ENCODE measurements at regions not wholly inside any gene's neighbourhood (a gene's known extent, or its start where the extent isn't known, plus 50 kb on each side); places are given as distances from the start of the nearest gene placed in this dataset.
A peak's percentile ranks its signal among the peaks of the same experiment; 100 is the strongest.

GRCh38 chr16:87174061-87174460, 143.1 kb downstream of the C16orf95 start:
- H3K9me3 ChIP-seq = no peaks in the 10 kb centered on the region
- intact Hi-C loops (cut with DNase I; ENCODE audit: low total_unique reads) = no loop called here
- no peaks in the 10 kb centered on the region for H3K36me3 ChIP-seq (ENCODE audit: low read depth, missing control alignments)
- DNase-seq = no peak
- 80% methylated on average over 5 of the region's 5 CpGs; no CpG with 5 or more reads in 1 of the 2 donors for WGBS, 2 donors
- TF ChIP-seq POLR2A (IDR thresholded peaks at IDR 0.05) (no peak), CTCF (IDR thresholded peaks at IDR 0.05) (no peak)
- H3K27ac ChIP-seq = no peak overlapping the region
- no peaks in the 10 kb centered on the region for H3K27me3 ChIP-seq
- no peak overlapping the region for H3K4me3 ChIP-seq
- peaks cover 7% of the 10 kb centered on the region for H3K4me1 ChIP-seq

- TF ChIP-seq CTCF (IDR thresholded peaks at IDR 0.05) (no peak), POLR2A (IDR thresholded peaks at IDR 0.05) (no peak)
- H3K27ac ChIP-seq = no peak overlapping the region
- H3K9me3 ChIP-seq = no peaks in the 10 kb centered on the region
- 96 to 97% methylated on average over 4 to 7 of the region's 7 CpGs for WGBS, 2 donors
- DNase-seq = no peak
- intact Hi-C loops (cut with DNase I; ENCODE audit: low total_unique reads) = no loop called here
- H3K27me3 ChIP-seq = no peaks in the 10 kb centered on the region
- no peaks in the 10 kb centered on the region for H3K36me3 ChIP-seq (ENCODE audit: low read depth, missing control alignments)
- H3K4me1 ChIP-seq = peaks cover 7% of the 10 kb centered on the region
- no peak overlapping the region for H3K4me3 ChIP-seq
These were observed 140.5 kb downstream of the C16orf95 start for GRCh38 chr16:87176735-87177134.

GRCh38 chr16:87177673-87178072, 139.5 kb downstream of the C16orf95 start:
- H3K27ac ChIP-seq = peak overlapping the region; percentile 30 to 31
- no peak overlapping the region for H3K4me3 ChIP-seq
- no peaks in the 10 kb centered on the region for H3K36me3 ChIP-seq (ENCODE audit: low read depth, missing control alignments)
- TF ChIP-seq POLR2A (IDR thresholded peaks at IDR 0.05) (no peak), CTCF (IDR thresholded peaks at IDR 0.05) (no peak)
- no peaks in the 10 kb centered on the region for H3K27me3 ChIP-seq
- no peaks in the 10 kb centered on the region for H3K9me3 ChIP-seq
- DNase-seq = no peak
- H3K4me1 ChIP-seq = peaks cover 7% of the 10 kb centered on the region
- intact Hi-C loops (cut with DNase I; ENCODE audit: low total_unique reads) = no loop called here
- WGBS, 2 donors = 45 to 70% methylated on average over 14 to 15 of the region's 15 CpGs

GRCh38 chr16:87178177-87178863, 138.9 kb downstream of the C16orf95 start:
- no peaks in the 10 kb centered on the region for H3K27me3 ChIP-seq
- H3K27ac ChIP-seq = peak overlapping the region; percentile 30 to 31
- no peaks in the 10 kb centered on the region for H3K36me3 ChIP-seq (ENCODE audit: low read depth, missing control alignments)
- H3K4me3 ChIP-seq = no peak overlapping the region
- peaks cover 7% of the 10 kb centered on the region for H3K4me1 ChIP-seq
- TF ChIP-seq CTCF (IDR thresholded peaks at IDR 0.05) (no peak), POLR2A (IDR thresholded peaks at IDR 0.05) (no peak)
- peak; percentile 50 for DNase-seq
- intact Hi-C loops (cut with DNase I; ENCODE audit: low total_unique reads) = no loop called here
- WGBS, 2 donors = 32 to 52% methylated on average over 13 to 14 of the region's 14 CpGs
- no peaks in the 10 kb centered on the region for H3K9me3 ChIP-seq

- WGBS, 2 donors = 40 to 55% methylated on average over 6 to 9 of the region's 9 CpGs
- peaks cover 7% of the 10 kb centered on the region for H3K4me1 ChIP-seq
- H3K9me3 ChIP-seq = no peaks in the 10 kb centered on the region
- no peak overlapping the region for H3K4me3 ChIP-seq
- intact Hi-C loops (cut with DNase I; ENCODE audit: low total_unique reads) = no loop called here
- no peaks in the 10 kb centered on the region for H3K27me3 ChIP-seq
- peak overlapping the region; percentile 6 to 31 for H3K27ac ChIP-seq
- no peaks in the 10 kb centered on the region for H3K36me3 ChIP-seq (ENCODE audit: low read depth, missing control alignments)
- DNase-seq = no peak
- TF ChIP-seq POLR2A (IDR thresholded peaks at IDR 0.05) (no peak), CTCF (IDR thresholded peaks at IDR 0.05) (no peak)
These were observed 138.2 kb downstream of the C16orf95 start for GRCh38 chr16:87178977-87179376.
